MM.1S (cell line): ENCODE measurements at regions not wholly inside any gene's neighbourhood (a gene's known extent, or its start where the extent isn't known, plus 50 kb on each side); places are given as distances from the start of the nearest gene placed in this dataset.
A peak's percentile ranks its signal among the peaks of the same experiment; 100 is the strongest.

Source experiments
- DNase-seq: peaks from one replicate; pipeline ENCODE4 v3.0.0-alpha.2; 2015
- H2AFZ ChIP-seq: fragments of 300-600 bp; sonication (generic); 2 replicates; pipeline ENCODE4 v1.6.0; 2016; ENCODE audit warnings: antibody characterized with exemption, low read length
- H3F3A ChIP-seq: fragments of 300-600 bp; sonication (generic); 2 replicates; pipeline ENCODE4 v1.6.1; 2016; ENCODE audit warnings: mild to moderate bottlenecking, antibody characterized with exemption, low read length, moderate library complexity, mixed read lengths; ENCODE audit not compliant: insufficient read depth
- H3K27ac ChIP-seq: fragments of 300-600 bp; sonication (generic); 2 replicates; pipeline ENCODE4 v1.5.1; 2016; ENCODE audit warnings: mild to moderate bottlenecking, low read length
- H3K27me3 ChIP-seq: fragments of 300-600 bp; sonication (generic); replicated peaks from 2 replicates; pipeline ENCODE4 v1.6.0; 2016; ENCODE audit warnings: low read length; ENCODE audit not compliant: insufficient read depth
- H3K36me3 ChIP-seq: fragments of 300-600 bp; sonication (generic); replicated peaks from 2 replicates; pipeline ENCODE4 v1.6.1; 2016; ENCODE audit warnings: mild to moderate bottlenecking, low read length, mixed read lengths; ENCODE audit not compliant: insufficient read depth
- H3K4me1 ChIP-seq: fragments of 300-600 bp; sonication (generic); 2 replicates; pipeline ENCODE4 v1.6.1; 2016; ENCODE audit warnings: low read length, mixed read lengths
- H3K4me2 ChIP-seq: fragments of 300-600 bp; sonication (generic); 2 replicates; pipeline ENCODE4 v1.6.0; 2016; ENCODE audit warnings: low read depth, low read length
- H3K4me3 ChIP-seq: fragments of 300-600 bp; sonication (generic); 2 replicates; pipeline ENCODE4 v1.5.1; 2016; ENCODE audit warnings: low read length, mixed read lengths
- H3K79me2 ChIP-seq: fragments of 300-600 bp; sonication (generic); 2 replicates; pipeline ENCODE4 v1.6.1; 2016; ENCODE audit warnings: mixed run types, low read length, mixed read lengths
- H3K9ac ChIP-seq: fragments of 300-600 bp; sonication (generic); 2 replicates; pipeline ENCODE4 v1.6.1; 2016; ENCODE audit warnings: low read length, mixed read lengths
- H3K9me2 ChIP-seq: fragments of 300-600 bp; sonication (generic); replicated peaks from 2 replicates; pipeline ENCODE4 v1.6.1; 2016; ENCODE audit warnings: mild to moderate bottlenecking, low read length, mixed read lengths; ENCODE audit not compliant: insufficient read depth
- H3K9me3 ChIP-seq: fragments of 300-600 bp; sonication (generic); replicated peaks from 2 replicates; pipeline ENCODE4 v1.6.1; 2016; ENCODE audit warnings: mild to moderate bottlenecking, low read length, mixed read lengths; ENCODE audit not compliant: insufficient read depth
- H4K20me1 ChIP-seq: fragments of 300-600 bp; sonication (generic); 2 replicates; pipeline ENCODE4 v1.6.1; 2016; ENCODE audit warnings: mild to moderate bottlenecking, low read length, moderate library complexity, mixed read lengths; ENCODE audit not compliant: insufficient read depth
- CTCF ChIP-seq: fragments of 300-600 bp; sonication (generic); IDR thresholded peaks from 2 replicates; pipeline ENCODE4 v1.5.1; 2016; ENCODE audit warnings: antibody characterized with exemption, low read length, mixed read lengths
- EZH2 ChIP-seq: fragments of 300-600 bp; sonication (generic); optimal IDR thresholded peaks from 2 replicates; pipeline ENCODE3; 2017; ENCODE audit warnings: low read depth, mild to moderate bottlenecking, antibody characterized with exemption, low read length, mixed read lengths
- EZH2phosphoT487 ChIP-seq: fragments of 300-600 bp; sonication (generic); IDR thresholded peaks from 2 replicates; pipeline ENCODE4 v1.6.1; 2018; ENCODE audit warnings: antibody characterized with exemption, low read length

GRCh38 chr4:123127218-123127617, 204.8 kb upstream of the NUDT6 start:
- no peaks in the 10 kb centered on the region for H3K79me2 ChIP-seq
- no peak overlapping the region for H3K4me2 ChIP-seq
- H3K9me3 ChIP-seq = no peaks in the 10 kb centered on the region
- H3F3A ChIP-seq = no peaks in the 10 kb centered on the region
- no peaks in the 10 kb centered on the region for H3K9me2 ChIP-seq
- H4K20me1 ChIP-seq = no peaks in the 10 kb centered on the region
- peak; percentile 8 for DNase-seq
- no peak overlapping the region for H3K9ac ChIP-seq
- H3K27me3 ChIP-seq = no peaks in the 10 kb centered on the region
- H2AFZ ChIP-seq = no peak overlapping the region
- H3K36me3 ChIP-seq = no peaks in the 10 kb centered on the region
- peaks cover 5% of the 10 kb centered on the region for H3K4me1 ChIP-seq
- no peak overlapping the region for H3K27ac ChIP-seq
- H3K4me3 ChIP-seq = no peak overlapping the region
- TF ChIP-seq EZH2phosphoT487 (no peak), EZH2 (no peak), CTCF (peak; percentile 28)

GRCh38 chr4:123127875-123128274, 205.5 kb upstream of the NUDT6 start:
- H3K9me2 ChIP-seq = no peaks in the 10 kb centered on the region
- no peak overlapping the region for H2AFZ ChIP-seq
- no peak overlapping the region for H3K4me2 ChIP-seq
- no peaks in the 10 kb centered on the region for H3K9me3 ChIP-seq
- H4K20me1 ChIP-seq = no peaks in the 10 kb centered on the region
- H3F3A ChIP-seq = no peaks in the 10 kb centered on the region
- H3K27me3 ChIP-seq = no peaks in the 10 kb centered on the region
- no peak overlapping the region for H3K9ac ChIP-seq
- no peak for DNase-seq
- H3K4me3 ChIP-seq = no peak overlapping the region
- no peaks in the 10 kb centered on the region for H3K79me2 ChIP-seq
- no peaks in the 10 kb centered on the region for H3K36me3 ChIP-seq
- peaks cover 5% of the 10 kb centered on the region for H3K4me1 ChIP-seq
- H3K27ac ChIP-seq = no peak overlapping the region
- no peak for TF ChIP-seq EZH2
- TF ChIP-seq EZH2phosphoT487 = no peak

GRCh38 chr4:123133397-123134050, 211.1 kb upstream of the NUDT6 start:
- no peaks in the 10 kb centered on the region for H4K20me1 ChIP-seq
- TF ChIP-seq CTCF (no peak), EZH2phosphoT487 (no peak), EZH2 (no peak)
- DNase-seq = no peak
- H3K27ac ChIP-seq = no peak overlapping the region
- H3K79me2 ChIP-seq = no peaks in the 10 kb centered on the region
- H3K9ac ChIP-seq = no peak overlapping the region
- no peaks in the 10 kb centered on the region for H3F3A ChIP-seq
- H3K9me3 ChIP-seq = no peaks in the 10 kb centered on the region
- no peaks in the 10 kb centered on the region for H3K36me3 ChIP-seq
- H3K4me3 ChIP-seq = no peak overlapping the region
- no peaks in the 10 kb centered on the region for H3K9me2 ChIP-seq
- no peak overlapping the region for H3K4me2 ChIP-seq
- peaks cover 3% of the 10 kb centered on the region; the same call in 1 of the 2 replicates for H3K4me1 ChIP-seq
- no peaks in the 10 kb centered on the region for H3K27me3 ChIP-seq
- H2AFZ ChIP-seq = no peak overlapping the region

- H4K20me1 ChIP-seq = no peaks in the 10 kb centered on the region
- H3F3A ChIP-seq = no peaks in the 10 kb centered on the region
- TF ChIP-seq EZH2 = no peak
- no peak for TF ChIP-seq CTCF
- TF ChIP-seq EZH2phosphoT487 = no peak
- no peaks in the 10 kb centered on the region for H3K79me2 ChIP-seq
- no peaks in the 10 kb centered on the region for H3K9me2 ChIP-seq
- H2AFZ ChIP-seq = no peak overlapping the region
- H3K4me2 ChIP-seq = no peak overlapping the region
- no peak overlapping the region for H3K9ac ChIP-seq
- H3K27ac ChIP-seq = no peak overlapping the region
- H3K36me3 ChIP-seq = no peaks in the 10 kb centered on the region
- DNase-seq = no peak
- no peaks in the 10 kb centered on the region for H3K27me3 ChIP-seq
- no peaks in the 10 kb centered on the region for H3K9me3 ChIP-seq
- H3K4me3 ChIP-seq = no peak overlapping the region
- H3K4me1 ChIP-seq = no peaks in the 10 kb centered on the region
Measured at GRCh38 chr4:123144616-123145015, 222.2 kb upstream of the NUDT6 start.
